Right forelimb (tissue), 1 donor: ENCODE measurements at regions not wholly inside any gene's neighbourhood (a gene's known extent, or its start where the extent isn't known, plus 50 kb on each side); places are given as distances from the start of the nearest gene placed in this dataset.

ENCODE experiments used
- DNase-seq: peaks from one replicate; pipeline ENCODE4 v3.0.0-alpha.2; 2018

DNA sequence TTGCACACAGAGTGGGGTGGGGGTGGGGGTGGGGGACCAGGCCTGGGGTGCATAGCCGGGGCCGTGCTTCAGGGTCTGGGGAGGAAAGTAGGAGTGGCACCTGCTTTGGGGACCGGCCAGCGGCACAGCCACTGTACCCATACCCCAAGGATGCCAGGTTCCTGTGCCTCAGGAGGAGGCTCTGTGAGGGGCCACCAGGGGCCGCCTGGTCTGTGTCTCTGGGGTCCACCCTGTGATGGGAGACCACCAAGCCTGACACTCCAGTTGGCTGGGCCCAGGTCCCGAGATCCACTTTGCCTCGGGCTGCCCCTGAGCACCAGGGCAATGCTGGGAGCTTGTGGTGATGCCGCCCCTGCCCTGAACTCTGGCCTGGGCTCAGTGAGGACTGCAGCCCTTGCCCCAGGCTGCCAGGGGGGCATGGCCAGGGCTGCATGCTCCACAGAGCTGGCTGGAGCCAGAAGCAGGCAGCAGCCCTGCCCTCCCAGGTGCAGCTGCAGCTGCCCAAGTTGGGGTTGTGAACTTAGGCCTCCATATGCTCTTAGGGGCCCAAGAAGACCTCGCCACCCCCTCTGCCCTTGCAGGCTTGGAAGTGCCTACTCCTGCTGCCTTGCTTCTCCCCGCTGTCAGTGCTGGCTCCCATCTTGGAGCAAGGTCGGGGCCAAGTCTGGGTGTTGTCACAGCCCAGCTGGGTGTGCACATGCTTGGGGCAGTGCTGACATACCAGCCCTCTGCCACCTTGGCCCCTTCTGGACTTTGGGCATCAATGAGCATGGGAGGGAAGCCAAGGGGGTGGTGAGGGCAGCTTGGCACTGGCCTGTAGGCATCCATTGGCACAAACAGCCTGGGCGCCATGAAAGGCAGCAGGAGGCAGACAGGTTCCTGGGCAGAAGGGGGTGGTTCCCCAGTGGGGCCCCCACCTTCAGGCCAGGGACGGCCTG is 123.3 kb upstream of the THY1 start:
- no peak for DNase-seq

- no peak for DNase-seq
Observed at GRCh38 chr11:119540370-119541125, 117.6 kb upstream of the THY1 start.

DNA sequence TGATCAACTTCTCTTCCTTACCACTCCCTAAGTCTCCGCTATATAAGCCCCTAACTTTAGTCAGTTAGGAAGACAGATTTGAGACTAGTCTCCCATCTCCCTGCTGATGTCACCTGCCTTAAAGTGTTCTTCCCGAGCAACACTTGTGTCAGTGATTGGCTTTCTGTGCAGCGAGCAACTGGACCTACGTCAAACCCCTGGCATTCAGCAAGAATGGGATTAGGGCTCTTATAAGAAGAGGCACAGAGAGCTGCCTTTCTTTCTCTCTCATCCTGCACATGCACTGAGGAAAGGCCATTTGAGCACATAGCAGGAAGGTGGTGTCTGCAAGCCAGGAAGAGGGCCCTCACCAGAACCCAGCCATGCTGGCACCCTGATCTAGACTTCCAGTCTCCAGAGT is 116.6 kb upstream of the THY1 start:
- DNase-seq, result no peak

DNA sequence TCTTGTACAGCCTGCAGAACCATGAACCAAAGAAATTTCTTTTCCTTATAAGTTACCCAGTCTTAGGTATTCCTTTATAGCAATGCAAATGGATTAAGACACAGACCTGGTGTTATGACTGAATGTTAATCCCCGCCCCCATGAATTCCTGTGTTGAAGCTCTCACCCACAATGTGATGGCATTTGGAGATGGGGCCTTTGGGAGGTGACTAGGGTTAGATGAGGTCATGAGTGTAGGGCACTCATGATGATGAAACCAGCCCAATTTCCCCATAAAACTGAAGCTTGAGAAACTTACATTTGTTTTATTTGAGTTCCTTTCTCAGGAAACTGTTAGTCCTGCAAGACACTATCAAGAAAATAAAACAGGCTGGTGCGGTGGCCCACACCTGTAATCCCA is 115.8 kb upstream of the THY1 start:
- DNase-seq, result no peak

DNA sequence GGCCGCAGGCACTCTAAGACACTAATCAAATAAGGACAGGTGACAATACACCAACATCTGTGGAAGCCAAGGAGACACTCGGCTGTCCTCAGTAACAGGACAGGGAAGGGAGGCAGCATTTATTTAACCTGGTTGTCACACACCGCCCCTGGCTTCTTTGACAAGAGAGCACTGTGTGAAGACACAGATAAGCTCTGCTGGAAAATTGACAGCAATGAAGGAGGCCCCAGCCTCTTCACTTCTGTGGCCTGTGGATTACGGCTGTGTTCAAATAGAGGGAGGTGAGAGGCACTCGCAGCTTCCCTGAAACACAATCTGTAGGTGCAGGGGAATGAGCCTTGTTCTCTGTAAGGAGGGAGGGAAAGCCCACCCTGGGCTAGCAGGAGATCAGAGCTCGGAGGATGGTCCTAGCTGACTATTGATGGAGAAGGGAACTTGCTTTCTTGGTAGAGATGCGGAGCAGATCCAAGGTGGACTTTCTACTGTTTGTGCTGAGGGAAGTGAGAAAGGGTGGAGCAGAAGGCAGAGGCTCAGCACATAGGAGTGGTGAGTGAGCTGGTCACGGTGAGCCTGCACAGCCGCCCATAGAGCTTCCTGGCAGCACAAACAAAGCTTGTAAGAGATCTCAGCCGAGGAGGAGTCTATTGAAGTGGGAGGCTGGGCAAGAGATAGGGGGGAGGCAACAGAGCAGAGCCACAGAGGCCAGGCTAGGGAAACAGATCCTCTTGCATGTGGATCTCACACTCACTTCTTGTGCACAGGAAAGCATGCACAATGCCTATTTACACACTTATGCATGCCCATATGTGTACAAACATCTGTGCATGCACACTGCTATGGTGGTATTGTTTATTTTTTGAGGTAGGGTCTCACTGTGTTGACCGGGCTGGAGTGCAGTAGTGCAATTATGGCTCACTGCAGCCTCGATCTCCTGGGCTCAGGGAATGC is 114.6 kb upstream of the THY1 start:
- no peak for DNase-seq

DNA sequence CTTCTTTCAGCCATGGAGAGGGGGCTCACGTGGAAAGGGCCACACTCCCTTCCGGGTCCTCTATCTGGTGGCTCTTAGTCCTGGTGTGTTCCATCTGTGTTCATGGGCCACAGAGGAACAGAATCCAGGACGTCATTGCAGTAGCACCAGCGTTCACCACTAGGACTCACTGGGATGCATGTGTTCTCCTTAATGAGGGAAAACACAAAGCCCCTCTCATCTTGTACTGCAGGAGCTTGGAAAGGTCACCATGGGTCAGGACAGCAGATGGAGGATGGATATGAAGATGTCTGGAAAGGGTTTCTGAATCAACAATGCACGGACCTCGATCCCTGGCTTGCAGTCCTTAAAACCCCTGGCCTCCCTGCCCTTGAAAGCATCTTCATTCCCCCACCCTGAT is 113.8 kb upstream of the THY1 start:
- no peak for DNase-seq

- DNase-seq, result peak; percentile 65
Observed at GRCh38 chr11:119533921-119534736, 111.2 kb upstream of the THY1 start.

- no peak for DNase-seq
Observed at GRCh38 chr11:119533462-119533861, 110.5 kb upstream of the THY1 start.

DNA sequence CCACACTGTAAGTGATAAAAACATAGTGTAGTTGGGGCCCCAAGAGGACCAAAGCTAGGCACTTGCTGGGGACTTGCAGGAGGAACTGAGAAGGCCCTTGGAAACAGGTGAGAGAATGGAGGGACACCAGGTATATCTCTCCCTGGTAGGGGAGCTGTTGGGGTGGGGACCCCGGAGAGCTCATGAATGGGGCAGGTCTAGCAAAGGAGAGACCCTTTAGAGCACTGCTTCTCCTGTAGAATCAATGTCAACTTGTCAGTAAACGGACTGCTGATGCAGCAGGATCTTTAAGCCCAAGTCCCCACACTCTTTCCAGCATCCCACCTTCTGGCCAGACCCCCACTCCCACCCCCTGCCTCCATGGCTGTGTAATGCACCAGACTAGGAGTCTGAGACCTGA is 109.6 kb upstream of the THY1 start:
- DNase-seq, result no peak

GRCh38 chr11:119531623-119532022 is 108.7 kb upstream of the THY1 start:
- DNase-seq, result no peak

- no peak for DNase-seq
Observed at GRCh38 chr11:119531056-119531455, 108.1 kb upstream of the THY1 start.

- no peak for DNase-seq
Observed at GRCh38 chr11:119530509-119530908, 107.5 kb upstream of the THY1 start.

DNA sequence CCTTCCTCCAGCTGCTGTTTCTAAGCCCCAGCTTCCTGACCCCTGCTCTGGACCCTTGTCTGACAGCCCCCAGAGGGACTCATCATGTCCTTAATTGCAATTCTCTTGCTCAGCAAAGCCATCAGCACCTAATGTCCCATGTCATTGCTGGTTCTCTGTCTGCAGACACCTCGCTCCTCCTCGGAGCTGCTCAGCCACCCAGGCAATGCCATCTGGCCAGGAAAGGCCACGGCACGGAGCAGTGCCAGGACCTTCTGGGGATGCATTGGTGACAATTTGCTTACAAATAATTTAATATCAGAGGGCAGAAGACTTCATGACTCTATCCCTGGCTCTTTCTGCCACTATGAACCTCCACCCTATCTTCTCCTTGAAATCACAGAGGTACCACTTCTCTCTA is 107.0 kb upstream of the THY1 start:
- no peak for DNase-seq

DNA sequence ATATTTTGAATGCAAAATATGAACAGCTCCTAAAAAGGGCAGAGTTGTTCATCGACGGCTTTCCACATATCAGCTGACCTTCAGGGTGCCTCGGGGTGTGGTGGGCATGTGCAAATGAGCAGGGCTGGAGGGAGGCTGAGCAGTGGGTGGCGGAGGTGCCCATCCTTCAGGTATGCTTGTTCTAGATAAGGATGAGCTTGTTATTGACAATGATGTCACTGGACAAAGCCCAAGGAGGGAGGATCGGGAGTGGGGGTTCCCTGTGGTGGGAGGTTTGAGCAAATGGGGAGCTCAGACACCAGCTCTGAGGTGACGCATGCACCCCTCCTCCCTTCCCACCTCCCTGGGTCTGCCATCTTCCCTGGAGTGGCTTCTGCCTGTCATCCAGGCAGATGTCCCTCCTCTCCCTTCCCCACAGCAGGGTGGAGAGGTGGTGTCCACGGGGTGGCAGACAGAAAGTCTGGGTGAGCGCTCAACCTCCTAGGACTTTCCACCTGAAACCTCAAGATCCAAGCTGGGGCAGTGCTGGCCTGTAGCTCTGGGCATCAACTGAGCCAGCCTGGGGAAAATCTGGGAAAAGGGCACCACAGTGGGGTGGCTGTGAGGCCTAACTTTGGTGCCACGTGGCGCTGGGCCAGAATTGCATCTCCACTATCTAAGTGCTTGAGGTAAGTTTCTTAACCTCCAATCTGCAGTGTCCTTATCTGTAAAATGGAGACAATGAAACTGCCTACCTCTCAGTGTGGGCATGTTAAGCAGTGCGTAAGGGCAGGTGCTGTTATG is 106.3 kb upstream of the THY1 start:
- DNase-seq, result no peak

GRCh38 chr11:119525867-119526196 is 102.9 kb upstream of the THY1 start:
- no peak for DNase-seq

- no peak for DNase-seq
Observed at GRCh38 chr11:119525180-119525866, 102.4 kb upstream of the THY1 start.

GRCh38 chr11:119523539-119524157 is 100.7 kb upstream of the THY1 start:
- DNase-seq, result no peak

DNA sequence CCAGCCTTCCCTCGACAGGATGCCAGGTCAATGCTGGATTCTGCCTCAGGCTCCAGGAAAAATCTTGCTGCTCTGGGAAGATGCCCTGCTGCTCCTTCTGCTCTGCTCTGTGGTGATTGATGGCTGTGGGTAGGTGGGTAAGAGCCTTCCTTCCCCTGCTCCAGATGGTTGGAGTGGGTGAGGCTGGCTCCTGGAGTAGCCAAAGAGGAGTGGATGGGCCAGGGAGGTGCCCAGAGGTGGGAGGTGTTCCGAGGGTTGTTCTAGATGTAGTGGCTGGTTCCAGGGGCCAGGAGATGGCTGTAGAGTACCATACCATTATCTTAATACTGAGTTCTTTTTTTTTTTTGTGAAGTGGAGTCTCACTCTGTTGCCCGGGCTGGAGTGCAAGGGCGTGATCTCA is 99.6 kb upstream of the THY1 start:
- DNase-seq, result no peak

- no peak for DNase-seq
Observed at GRCh38 chr11:119521551-119521950, 98.6 kb upstream of the THY1 start.

- DNase-seq, result no peak
Observed at GRCh38 chr11:119520966-119521365, 98.0 kb upstream of the THY1 start.
